Fibroblast of gingiva (primary cell): ENCODE measurements at regions not wholly inside any gene's neighbourhood (a gene's known extent, or its start where the extent isn't known, plus 50 kb on each side); places are given as distances from the start of the nearest gene placed in this dataset.

Source experiments
- DNase-seq: peaks from one replicate; pipeline ENCODE4 v3.0.0-alpha.2; 2011; ENCODE audit warnings: low read depth

DNA sequence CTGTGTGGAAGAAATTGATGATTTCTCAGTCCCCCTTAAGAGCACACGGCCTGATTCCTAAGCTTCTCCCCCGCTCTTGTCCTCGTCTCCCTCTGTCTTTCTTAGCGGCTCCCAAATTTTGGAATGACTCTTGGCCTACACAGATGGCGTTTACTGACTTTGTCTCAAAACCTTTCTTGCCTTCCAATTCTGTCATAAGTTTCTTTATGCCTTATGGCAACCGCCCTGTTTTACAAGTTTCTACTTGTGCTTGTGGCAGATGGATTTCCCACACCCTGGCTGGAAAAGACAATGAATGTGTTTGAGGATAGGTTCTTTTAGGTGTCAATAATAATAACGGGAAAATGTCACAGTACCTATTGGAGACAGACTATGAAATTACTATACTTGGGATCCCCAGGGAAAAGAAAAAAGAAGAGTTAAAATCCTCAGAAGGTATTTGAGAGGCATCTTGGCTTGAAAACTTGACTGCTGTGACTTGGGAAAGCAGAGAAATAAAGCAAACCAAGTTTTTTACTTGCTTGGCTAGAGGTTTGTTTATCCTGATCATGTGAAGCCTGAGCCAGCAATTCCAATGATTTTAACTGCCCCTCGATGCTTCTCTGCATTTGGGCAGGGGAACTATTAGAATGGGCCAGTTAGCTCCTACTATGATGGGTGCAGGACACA lies 276.4 kb downstream of the HRH4 start:
- DNase-seq, result no peak

DNA sequence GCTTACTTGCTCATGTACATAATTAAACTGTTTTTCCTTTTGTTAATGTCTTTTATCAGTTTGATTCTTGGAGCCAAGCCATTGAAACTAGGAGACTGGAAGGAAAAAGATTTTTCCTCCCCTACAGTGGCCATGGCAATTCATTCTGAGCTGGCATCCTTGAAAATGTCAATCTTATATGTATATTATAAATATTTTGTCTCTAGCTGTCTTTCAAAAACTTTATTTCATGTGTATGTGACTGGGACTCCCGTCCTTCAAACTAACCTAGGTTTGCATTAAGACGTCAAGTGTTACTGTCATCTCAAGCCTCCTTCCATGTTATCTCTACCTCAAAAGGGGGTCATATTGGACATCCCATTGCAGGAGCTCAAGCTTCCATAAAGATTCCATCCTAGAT lies 280.4 kb downstream of the HRH4 start:
- no peak for DNase-seq

DNA sequence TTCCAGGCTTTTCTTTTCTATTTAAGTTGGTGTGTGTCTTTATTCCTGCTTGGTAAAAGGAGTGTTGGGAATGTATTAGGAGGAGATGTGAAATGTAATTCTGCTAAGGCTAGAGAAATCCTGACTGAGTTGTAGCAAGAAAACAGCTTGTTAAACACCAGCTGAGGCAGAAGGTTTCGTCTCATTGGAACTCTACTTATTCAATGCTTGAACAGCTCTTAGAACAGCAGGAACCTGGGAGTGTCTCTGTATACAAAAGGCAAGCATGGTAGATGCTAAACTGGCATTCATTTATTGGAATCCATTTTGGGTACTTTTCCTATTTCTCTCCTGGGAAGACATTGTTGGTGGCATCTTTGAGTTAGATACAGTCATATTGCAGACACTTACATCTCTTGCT lies 280.9 kb downstream of the HRH4 start:
- no peak for DNase-seq

- DNase-seq, result peak; percentile 38
Observed at GRCh38 chr18:24741965-24742724, 281.7 kb downstream of the HRH4 start.

GRCh38 chr18:24754583-24755253 lies 294.3 kb downstream of the HRH4 start:
- no peak for DNase-seq

GRCh38 chr18:24756385-24756784 lies 295.9 kb downstream of the HRH4 start:
- DNase-seq, result no peak

DNA sequence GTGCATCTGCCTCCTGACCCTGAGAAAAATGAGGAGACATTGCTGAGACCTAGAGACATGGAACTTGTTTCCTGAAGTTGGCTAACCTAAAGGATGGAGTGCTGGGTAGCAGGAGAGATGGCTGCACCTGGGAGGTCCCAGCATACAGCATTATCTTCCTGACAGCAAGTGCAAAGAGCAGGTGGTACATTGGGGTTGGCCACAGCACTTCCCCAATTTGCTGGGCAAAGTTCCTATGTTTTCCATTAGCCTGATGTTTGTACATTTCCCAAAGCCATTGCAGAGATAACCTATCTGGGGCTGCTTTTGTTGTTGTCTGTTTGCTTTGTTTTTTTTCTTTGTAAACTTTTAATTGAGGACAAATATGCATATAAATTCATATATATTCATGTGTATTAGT lies 296.7 kb downstream of the HRH4 start:
- no peak for DNase-seq

DNA sequence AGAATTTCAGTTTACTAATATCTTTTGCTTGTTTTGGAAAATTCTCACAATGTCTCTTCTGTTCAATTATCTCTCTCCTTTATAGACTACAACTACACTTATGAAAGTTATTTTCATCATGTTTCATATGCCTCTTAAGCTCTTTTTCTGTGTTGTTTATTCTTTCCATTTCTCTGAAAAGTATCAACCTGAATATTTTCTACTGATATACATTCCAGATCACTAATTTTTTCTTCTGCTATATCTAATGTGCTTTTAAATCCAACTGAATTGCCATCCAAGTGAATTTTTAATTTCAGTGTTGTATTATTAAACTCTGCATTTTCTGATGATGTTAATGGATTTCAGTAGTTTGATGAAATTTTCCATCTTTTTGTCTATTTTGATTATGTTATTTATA lies 301.3 kb downstream of the HRH4 start:
- no peak for DNase-seq

- DNase-seq, result no peak
Observed at GRCh38 chr18:24762511-24762910, 302.1 kb downstream of the HRH4 start.

- DNase-seq, result peak; percentile 60
Observed at GRCh38 chr18:24763765-24764513, 303.5 kb downstream of the HRH4 start.

DNA sequence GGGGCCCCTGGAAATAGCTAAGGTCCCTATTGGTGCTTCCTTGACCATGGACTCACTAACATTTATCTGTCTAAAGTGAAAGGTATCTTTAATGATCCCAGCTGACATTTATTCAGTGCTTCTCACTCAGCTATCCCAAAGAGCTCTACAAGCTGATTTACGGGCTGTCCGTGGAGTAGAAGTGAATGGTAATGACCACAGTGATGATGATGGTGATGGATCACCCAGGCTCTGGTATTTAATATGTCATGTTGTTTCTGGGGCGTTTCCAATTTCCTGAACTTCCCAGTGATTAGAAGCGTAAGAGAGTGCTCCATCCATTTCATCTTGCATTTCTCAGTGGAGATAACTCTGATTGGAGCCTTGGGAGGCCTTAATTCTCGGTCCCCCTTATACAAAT lies 304.3 kb downstream of the HRH4 start:
- DNase-seq, result no peak

- DNase-seq, result peak; percentile 38
Observed at GRCh38 chr18:24766376-24766775, 305.9 kb downstream of the HRH4 start.

- no peak for DNase-seq
Observed at GRCh38 chr18:24770311-24771024, 310.0 kb downstream of the HRH4 start.

DNA sequence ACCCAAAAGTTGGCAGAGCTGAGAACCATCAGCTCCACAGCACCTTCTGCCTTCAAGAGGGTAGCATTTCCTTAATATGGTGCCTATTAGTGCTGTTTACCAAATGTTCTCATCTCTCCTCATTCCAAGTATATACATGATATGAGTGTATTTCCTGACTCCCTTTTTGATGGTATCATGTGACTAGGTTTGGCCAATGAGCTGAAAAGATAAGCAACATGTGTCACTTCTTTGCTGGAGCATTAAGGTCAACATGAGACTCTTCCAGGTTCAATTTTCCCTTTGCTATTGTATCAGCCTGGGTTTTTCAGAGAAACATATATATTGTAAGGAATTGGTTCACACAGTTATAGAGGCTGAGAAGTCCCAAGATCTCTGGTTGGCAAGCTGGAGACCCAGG lies 310.9 kb downstream of the HRH4 start:
- no peak for DNase-seq

- DNase-seq, result no peak
Observed at GRCh38 chr18:24773101-24773500, 312.7 kb downstream of the HRH4 start.

DNA sequence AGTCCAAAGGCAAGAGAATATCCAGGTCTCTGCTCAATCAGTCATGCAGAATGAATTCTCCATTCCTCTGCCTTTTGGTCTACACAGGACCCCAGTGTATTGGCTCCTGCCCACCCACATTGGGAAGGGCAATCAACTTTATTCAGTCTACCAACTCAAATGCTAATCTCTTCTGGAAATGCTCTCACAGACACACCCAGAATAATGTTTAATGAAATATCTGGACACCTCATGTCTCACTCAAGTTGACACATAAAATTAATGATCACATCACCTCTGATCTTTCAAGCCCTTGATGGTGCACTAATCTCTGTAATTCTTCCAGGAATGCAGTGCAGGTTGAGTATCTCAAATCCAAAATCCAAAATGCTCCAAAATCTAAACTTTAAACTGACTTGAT lies 315.6 kb downstream of the HRH4 start:
- DNase-seq, result no peak

DNA sequence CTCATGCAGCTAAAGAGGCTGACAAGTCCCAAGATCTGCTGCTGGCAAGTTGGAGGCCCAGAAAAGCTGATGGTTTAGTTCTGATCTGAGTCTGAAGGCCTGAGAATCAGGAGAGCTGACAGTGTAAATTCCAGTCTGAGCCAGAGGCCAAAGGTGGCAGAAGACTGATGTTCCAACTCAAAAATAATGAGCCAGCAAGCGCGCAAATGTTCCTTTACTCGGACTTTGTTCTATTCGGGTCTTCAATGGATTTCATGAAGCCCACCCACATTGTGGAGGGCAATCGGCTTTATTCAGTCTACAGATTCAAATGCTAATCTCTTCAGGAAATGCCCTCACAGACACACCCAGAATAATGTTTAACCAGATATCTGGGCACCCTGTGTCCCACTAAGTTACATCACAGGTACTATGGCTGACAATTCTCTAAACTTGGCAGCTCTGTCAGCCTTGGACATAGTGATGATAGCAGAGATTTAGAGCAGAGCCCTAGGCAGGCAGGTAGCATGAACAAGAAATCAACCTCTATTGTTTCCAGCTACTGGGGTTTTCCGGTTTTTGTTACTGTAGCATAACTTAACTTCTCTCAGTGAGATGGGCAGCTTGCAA lies 318.5 kb downstream of the HRH4 start:
- DNase-seq, result no peak

- DNase-seq, result no peak
Observed at GRCh38 chr18:24782566-24782965, 322.1 kb downstream of the HRH4 start.

DNA sequence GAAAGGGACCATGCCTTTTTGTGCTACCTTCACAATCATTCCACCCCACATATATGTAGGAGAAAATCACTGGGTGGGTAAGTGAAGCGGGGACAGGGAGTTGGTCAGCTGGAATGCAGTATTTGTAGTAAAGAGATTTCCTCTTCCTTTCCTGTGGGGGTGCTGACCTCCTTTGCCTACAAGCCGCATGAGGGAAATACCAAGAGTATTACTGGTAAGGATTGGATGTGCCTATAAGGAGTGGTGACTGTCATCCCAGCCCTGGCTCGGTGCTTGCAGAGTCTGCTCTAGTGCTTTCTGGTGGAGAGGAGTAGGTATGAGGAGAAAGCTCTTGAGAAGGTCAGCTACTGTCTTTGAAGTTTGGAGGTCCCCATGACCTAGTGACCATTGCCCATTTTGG lies 324.6 kb downstream of the HRH4 start:
- DNase-seq, result no peak

DNA sequence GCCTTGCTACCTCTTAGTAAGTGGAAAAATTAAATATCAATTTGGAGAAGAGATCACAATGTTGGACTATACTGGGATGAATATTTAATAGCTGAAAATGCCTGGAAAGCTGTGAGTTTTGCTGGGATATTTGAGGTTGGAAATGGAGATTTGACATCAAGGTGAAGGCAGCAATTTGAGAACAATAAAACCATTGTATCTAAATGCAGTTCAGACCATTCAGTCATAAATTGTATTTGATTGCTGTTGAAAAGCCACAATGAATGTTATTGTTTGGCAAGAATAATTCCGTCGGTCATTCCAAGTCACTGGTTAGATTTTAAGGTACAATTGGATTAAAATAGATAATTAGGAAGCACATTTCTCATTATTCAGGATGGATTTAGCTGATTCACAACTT lies 325.6 kb downstream of the HRH4 start:
- DNase-seq, result no peak

- DNase-seq, result no peak
Observed at GRCh38 chr18:24790347-24790746, 329.9 kb downstream of the HRH4 start.
